ENCODE measurements at regions not wholly inside any gene's neighbourhood (a gene's known extent, or its start where the extent isn't known, plus 50 kb on each side); places are given as distances from the start of the nearest gene placed in this dataset.
"Not testable (repeated sequence)": the region's sequence is repeated elsewhere in the genome, so short reads cannot be mapped to it uniquely, and the experiment has no call there.

DNA sequence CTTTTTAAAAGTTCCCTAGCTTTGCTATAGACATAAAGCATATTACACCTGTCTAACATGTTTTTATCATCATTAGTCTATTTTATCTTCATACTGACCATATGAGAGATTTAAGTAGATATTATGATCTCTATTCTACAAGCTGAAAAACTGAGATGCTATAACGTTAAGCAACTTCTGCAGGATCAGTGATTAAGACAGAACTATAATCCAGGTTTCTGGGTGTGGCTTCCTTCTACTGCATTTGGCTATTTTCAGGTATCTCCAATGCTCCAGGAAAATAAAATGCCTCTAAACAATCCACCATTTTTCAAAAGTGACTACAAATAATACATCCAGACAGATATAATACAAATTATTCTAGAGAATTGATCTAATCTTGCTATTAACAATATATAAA, 53.4 kb downstream of the RGS2 start:
- Mint-ChIP-seq H3K9me3 (no peaks in the 10 kb centered on the region), H3K36me3 (ENCODE audit: low read depth) (no peaks in the 10 kb centered on the region), H3K4me3 (no peak overlapping the region), H3K27me3 (no peaks in the 10 kb centered on the region), H3K4me1 (peaks cover 3% of the 10 kb centered on the region), H3K27ac (no peak overlapping the region)
- no peak for DNase-seq
- intact Hi-C loops (cut with micrococcal nuclease), result no loop called here

DNA sequence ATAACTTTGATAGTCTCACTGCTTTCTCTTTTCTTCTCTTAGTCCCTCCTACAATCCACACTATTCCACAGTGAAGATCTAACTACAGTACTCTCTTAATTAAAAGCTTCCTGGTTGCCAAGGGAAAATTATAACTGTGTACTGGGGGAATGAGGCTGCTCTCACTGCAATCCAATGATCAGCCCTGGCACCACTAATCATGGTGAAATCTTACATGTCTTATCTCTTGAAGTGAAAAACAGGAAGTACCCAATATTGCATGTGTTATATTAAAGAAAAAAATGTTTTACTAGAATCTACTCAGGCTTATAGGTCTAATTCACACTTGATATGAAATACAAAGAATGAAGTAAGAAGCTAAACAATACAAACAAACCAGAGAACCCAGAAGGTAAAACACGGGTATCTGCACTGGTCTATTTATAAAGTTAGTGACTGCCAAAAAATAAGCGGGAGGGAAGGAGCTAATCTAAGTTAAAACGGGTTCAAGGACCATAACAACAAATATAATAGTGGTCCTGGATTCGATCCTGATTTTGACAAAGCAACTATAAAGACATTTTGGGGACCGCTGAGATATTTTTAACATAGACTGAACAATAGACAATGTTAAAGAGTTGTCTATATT, 57.5 kb downstream of the RGS2 start:
- no peak for DNase-seq
- Mint-ChIP-seq H3K27ac (no peak overlapping the region), H3K4me3 (no peak overlapping the region), H3K27me3 (no peaks in the 10 kb centered on the region), H3K9me3 (no peaks in the 10 kb centered on the region), H3K4me1 (no peaks in the 10 kb centered on the region), H3K36me3 (ENCODE audit: low read depth) (no peaks in the 10 kb centered on the region)
- intact Hi-C loops (cut with micrococcal nuclease), result no loop called here

DNA sequence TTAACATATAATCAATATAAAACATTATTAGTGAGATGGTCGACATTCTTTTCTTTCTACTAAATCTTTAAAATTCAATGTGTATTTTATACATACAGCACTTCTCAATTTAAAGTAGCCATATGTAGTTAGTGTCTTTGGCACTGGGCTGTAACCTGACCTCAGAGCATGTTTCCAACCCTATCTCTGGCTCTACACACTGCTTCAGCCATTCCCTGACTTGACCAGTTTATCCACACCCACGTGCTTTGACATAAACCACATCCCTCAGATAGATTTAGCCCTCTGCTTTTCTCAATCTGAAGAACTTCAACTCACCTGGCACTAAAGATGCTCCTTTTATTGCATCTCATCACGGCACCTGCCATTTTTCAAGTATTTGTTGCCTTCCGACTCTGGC, 58.3 kb downstream of the RGS2 start:
- DNase-seq, result no peak
- Mint-ChIP-seq H3K36me3 (ENCODE audit: low read depth) (no peaks in the 10 kb centered on the region), H3K27ac (no peak overlapping the region), H3K27me3 (peaks cover 7% of the 10 kb centered on the region), H3K4me3 (no peak overlapping the region), H3K4me1 (no peaks in the 10 kb centered on the region), H3K9me3 (peaks cover 4% of the 10 kb centered on the region)
- intact Hi-C loops (cut with micrococcal nuclease), result no loop called here

DNA sequence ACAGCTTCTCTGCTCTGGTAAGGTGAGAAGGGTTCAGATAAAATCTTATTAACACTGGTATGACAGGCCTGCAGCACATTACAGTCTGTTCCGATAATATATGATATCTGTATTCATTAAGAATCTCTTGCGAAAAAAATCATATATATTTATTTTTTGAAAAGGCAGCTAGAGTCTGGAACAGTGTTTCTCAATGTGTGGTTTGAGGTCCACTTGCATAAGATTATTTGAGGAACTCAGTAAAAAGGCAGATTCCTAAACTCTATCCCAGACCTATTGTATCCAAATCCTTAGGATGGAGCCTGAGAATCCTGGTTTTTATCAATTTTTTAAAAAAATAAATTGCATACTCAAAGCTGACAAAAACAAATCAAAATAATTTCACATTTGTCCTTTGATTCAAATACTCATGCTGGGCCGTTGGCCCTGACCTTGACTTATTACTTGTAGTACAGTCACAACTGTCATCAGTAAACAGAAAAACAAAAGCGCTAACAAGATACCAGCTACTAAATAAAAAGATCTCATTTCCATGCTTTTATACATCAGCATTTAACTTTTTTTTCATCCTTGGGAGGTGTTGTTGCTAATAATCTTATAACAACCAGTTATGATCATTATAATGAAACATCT, 60.6 kb downstream of the RGS2 start:
- no peak for DNase-seq
- no peak overlapping the region for H3K27ac Mint-ChIP-seq
- peaks cover 4% of the 10 kb centered on the region for H3K9me3 Mint-ChIP-seq
- no peak overlapping the region for H3K4me3 Mint-ChIP-seq
- peaks cover 10% of the 10 kb centered on the region for H3K27me3 Mint-ChIP-seq
- no peaks in the 10 kb centered on the region for H3K4me1 Mint-ChIP-seq
- intact Hi-C loops (cut with micrococcal nuclease), result no loop called here
- H3K36me3 Mint-ChIP-seq (ENCODE audit: low read depth), result no peaks in the 10 kb centered on the region

DNA sequence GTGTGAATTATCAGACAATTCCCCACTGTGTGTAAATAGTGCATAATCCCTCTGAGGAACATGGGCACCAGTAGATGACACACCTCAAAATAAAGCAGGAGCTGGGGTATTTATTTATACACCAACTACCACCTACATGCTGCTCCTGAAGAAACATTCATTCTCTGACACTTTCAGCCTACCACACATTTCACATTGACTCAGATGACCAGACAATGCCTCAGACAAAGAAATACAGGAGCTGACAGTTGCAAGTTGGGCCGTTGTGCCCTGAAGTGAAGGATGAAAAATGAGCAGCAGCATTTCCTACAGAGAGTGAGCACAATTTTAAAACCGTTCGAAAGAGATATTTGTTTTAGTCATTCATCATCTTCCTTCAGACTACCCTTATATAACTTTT, 63.2 kb downstream of the RGS2 start:
- intact Hi-C loops (cut with micrococcal nuclease), result no loop called here
- Mint-ChIP-seq H3K4me3 (no peak overlapping the region), H3K36me3 (ENCODE audit: low read depth) (no peaks in the 10 kb centered on the region), H3K4me1 (no peaks in the 10 kb centered on the region), H3K27ac (no peak overlapping the region), H3K9me3 (peaks cover 4% of the 10 kb centered on the region), H3K27me3 (peaks cover 14% of the 10 kb centered on the region)
- no peak for DNase-seq

DNA sequence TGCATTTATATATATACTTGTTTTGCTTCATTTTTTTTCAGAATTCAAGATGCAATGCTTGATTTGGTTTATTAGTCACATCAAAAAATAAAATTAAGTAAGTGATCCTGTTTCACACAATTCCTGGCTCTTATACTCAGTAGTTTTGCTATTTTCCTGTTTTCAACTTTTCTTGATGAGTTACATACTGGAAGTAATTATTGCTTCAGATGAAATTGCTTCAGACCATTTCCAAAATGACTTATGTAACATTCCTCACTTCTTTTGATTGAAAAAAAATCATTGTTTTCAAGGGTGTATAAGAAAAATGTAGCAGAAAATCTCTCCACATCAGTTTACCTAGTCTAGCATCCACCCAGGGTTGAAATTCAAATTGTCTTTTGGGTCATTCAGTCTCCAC, 65.0 kb downstream of the RGS2 start:
- no peak for DNase-seq
- Mint-ChIP-seq H3K4me3 (no peak overlapping the region), H3K27ac (no peak overlapping the region), H3K9me3 (peaks cover 4% of the 10 kb centered on the region), H3K4me1 (peaks cover 3% of the 10 kb centered on the region), H3K27me3 (peaks cover 14% of the 10 kb centered on the region), H3K36me3 (ENCODE audit: low read depth) (no peaks in the 10 kb centered on the region)
- intact Hi-C loops (cut with micrococcal nuclease), result no loop called here

DNA sequence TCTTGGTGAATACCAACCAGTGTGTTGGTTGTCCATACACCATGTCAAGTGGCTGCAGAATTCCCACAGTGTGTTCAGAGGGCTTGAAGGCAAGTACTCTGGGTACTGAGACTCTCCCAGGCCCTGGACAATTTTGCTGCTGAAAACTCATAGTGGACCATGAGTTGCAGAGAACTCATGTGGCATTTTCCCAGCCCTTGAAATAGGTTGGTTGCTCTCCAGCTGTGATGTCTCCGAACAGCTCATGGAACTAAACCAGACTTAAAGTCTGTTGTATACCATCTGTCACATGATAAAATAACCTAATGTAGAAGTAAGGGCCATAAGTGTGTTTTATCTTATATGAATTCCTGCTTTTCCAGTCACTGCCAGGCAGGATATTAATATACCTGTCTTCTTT, 67.8 kb downstream of the RGS2 start:
- Mint-ChIP-seq H3K9me3 (peaks cover 5% of the 10 kb centered on the region), H3K36me3 (ENCODE audit: low read depth) (no peaks in the 10 kb centered on the region), H3K27ac (no peak overlapping the region), H3K4me3 (no peak overlapping the region), H3K27me3 (peaks cover 15% of the 10 kb centered on the region), H3K4me1 (peaks cover 3% of the 10 kb centered on the region)
- intact Hi-C loops (cut with micrococcal nuclease), result no loop called here
- no peak for DNase-seq

DNA sequence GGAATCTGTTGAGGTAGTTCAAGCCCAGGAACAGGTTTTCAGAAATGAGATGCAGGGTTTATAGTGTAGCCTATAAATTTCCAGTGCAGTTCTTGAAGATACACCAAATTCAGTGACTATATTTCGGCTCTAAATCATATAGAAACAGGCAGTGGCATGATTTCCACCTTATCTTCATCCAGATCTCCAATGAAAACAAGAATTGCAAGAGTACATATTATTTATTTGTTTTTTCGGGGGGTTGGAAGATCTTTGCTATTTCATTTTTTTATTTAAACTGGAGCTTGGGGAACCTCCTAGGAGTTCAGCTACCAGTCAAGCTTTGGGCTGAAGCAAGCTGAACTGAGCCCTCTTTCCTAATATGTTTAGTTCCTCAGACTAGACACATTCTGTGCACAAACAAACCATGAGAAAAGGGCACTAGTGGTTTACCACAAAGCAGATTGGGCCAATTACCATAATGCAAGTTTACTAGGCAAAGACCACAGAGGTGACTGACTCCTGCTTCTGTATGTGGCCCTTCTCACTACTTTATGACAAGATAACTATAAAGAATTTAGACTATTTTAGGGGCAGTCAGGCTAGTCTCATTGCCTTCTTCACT, 68.5 kb downstream of the RGS2 start:
- Mint-ChIP-seq H3K9me3 (peaks cover 3% of the 10 kb centered on the region), H3K36me3 (ENCODE audit: low read depth) (no peaks in the 10 kb centered on the region), H3K27me3 (peaks cover 11% of the 10 kb centered on the region), H3K4me1 (peaks cover 3% of the 10 kb centered on the region), H3K4me3 (no peak overlapping the region), H3K27ac (no peak overlapping the region)
- no peak for DNase-seq
- intact Hi-C loops (cut with micrococcal nuclease), result no loop called here

DNA sequence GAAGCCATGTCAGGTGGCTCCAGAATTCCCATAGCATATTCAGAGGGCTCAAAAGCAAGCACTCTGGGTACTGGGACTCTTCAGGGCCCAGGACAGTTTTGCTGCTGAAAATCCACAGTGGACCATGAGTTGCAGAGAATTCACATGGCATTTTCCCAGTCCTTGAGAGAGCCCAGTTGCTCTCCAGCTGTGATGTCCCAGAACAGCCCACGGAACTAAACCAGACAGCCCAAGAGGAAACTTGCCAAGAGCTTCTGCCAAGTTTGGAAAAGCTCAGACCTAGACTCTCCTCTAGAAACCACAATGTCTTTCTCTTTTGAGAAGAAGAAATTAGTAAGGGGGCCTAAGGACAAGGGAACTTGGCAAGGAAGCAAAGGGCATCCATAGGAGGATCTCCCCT, 69.4 kb downstream of the RGS2 start:
- DNase-seq, result no peak
- peaks cover 3% of the 10 kb centered on the region for H3K9me3 Mint-ChIP-seq
- intact Hi-C loops (cut with micrococcal nuclease), result no loop called here

DNA sequence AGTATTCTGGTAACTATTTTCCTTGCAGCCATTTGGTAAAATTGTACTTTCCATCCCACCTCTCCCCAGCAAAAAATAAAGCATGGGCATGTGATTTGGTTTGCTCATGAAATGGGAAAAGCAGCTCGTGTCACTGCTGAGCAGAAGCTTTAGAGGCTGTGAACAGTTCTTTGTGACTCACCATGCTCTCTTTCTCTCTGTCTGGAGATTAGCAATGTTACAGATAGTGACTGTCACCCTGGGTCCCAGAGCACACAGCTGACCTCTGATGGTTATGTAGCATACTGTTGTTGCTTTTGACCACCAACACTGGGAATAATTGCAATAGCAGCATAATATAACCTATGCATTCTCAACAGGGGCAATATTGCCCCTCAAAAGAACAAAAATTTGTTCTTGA, 70.6 kb downstream of the RGS2 start:
- peaks cover 3% of the 10 kb centered on the region for H3K9me3 Mint-ChIP-seq
- no peak for DNase-seq
- no peaks in the 10 kb centered on the region for H3K36me3 Mint-ChIP-seq (ENCODE audit: low read depth)
- peaks cover 3% of the 10 kb centered on the region for H3K4me1 Mint-ChIP-seq
- H3K4me3 Mint-ChIP-seq, result no peak overlapping the region
- intact Hi-C loops (cut with micrococcal nuclease), result no loop called here
- peaks cover 8% of the 10 kb centered on the region for H3K27me3 Mint-ChIP-seq
- no peak overlapping the region for H3K27ac Mint-ChIP-seq

More for the DNA sequence above, 69.4 kb downstream of the RGS2 start:
- H3K27ac Mint-ChIP-seq, result no peak overlapping the region
- no peak overlapping the region for H3K4me3 Mint-ChIP-seq
- H3K27me3 Mint-ChIP-seq, result peaks cover 11% of the 10 kb centered on the region
- H3K36me3 Mint-ChIP-seq (ENCODE audit: low read depth), result no peaks in the 10 kb centered on the region
- peaks cover 3% of the 10 kb centered on the region for H3K4me1 Mint-ChIP-seq

DNA sequence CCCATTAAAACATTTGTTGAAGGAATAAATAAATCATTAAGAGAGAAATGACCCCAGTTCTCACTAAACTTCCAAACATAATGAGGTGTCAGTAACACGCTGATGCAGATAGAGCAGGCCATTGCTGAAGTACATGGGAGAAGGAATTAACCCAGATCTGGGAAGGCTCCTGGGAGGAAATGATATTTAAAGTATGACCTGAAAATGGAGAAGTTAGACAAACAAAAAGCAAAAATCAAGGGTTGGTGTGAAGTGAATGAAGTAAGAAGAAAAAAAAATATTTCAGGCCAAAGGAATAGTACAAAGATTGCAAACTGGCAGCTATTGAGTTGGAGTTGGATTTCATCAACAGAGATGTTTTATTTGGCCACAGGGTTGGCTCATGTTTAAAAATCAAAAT, 71.4 kb downstream of the RGS2 start:
- no peak for DNase-seq
- Mint-ChIP-seq H3K9me3 (peaks cover 3% of the 10 kb centered on the region), H3K27me3 (peaks cover 5% of the 10 kb centered on the region), H3K4me3 (no peak overlapping the region), H3K27ac (no peak overlapping the region), H3K4me1 (peaks cover 3% of the 10 kb centered on the region), H3K36me3 (ENCODE audit: low read depth) (no peaks in the 10 kb centered on the region)
- intact Hi-C loops (cut with micrococcal nuclease), result no loop called here

DNA sequence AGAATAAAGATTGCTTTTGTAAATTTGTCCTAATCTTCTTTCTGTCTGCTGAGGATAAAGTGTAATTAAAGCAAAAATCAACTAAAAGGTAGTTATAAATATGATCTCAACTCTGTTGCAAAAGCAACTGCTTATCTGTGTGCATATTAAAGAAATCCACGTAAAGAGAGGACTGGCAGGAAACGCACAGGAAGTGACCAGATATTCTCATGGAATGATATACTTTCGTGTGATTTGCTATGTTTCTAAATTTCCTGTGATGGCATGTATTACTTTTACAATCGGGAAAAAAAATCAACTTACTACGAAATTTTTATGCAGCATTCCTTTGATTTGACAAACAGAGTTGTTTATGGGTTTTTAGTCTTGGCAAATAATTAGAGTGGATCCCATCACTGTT, 75.4 kb downstream of the RGS2 start:
- DNase-seq, result no peak
- no peak overlapping the region for H3K4me3 Mint-ChIP-seq
- H3K27me3 Mint-ChIP-seq, result peaks cover 4% of the 10 kb centered on the region
- no peaks in the 10 kb centered on the region for H3K4me1 Mint-ChIP-seq
- no peak overlapping the region for H3K27ac Mint-ChIP-seq
- H3K36me3 Mint-ChIP-seq (ENCODE audit: low read depth), result no peaks in the 10 kb centered on the region
- peaks cover 6% of the 10 kb centered on the region for H3K9me3 Mint-ChIP-seq
- intact Hi-C loops (cut with micrococcal nuclease), result no loop called here

DNA sequence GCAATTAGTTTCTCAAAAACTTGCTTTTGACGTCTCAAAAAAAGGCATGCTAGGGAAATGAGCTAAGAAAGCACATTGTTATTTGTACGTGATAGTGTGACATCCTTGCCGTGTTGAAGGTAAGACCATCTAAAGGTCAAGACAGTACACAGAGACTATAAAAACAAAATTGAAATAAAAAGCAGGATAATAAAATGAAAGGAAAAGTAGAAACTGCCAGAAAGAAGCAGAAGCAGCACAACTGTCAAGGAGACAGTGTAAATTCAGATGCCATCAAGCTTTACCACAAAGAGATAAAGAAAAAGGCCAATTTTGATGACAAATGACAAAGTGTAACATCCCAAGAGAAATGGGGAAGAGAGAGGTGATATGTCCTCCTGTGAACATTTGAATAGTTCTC, 76.5 kb downstream of the RGS2 start:
- H3K27ac Mint-ChIP-seq; H3K9me3 Mint-ChIP-seq; H3K4me1 Mint-ChIP-seq; intact Hi-C loops (cut with micrococcal nuclease); DNase-seq; H3K4me3 Mint-ChIP-seq; H3K36me3 Mint-ChIP-seq (ENCODE audit: low read depth); H3K27me3 Mint-ChIP-seq: not testable (repeated sequence)

DNA sequence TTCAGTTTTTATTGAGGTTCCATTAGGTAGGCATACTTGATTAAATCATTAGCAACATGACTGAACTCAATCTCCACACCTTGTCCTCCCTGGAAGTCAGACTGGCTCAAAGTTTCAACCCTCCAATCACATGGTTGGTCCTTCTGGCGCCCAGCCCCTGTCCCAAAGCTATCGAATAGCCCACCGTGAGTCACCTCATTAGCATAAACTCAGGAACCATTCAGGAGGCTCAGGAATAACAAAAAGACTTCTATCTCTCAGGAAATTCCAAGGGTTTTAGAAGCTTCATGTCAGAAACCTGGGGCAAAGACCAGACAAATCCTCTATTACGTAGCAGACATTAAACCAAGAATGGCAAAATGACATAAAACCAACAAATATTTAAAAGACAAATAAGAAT, 78.6 kb downstream of the RGS2 start:
- H3K4me3 Mint-ChIP-seq, result no peak overlapping the region
- H3K36me3 Mint-ChIP-seq (ENCODE audit: low read depth), result no peaks in the 10 kb centered on the region
- DNase-seq, result no peak
- intact Hi-C loops (cut with micrococcal nuclease), result no loop called here
- no peaks in the 10 kb centered on the region for H3K4me1 Mint-ChIP-seq
- peaks cover 3% of the 10 kb centered on the region for H3K9me3 Mint-ChIP-seq
- H3K27ac Mint-ChIP-seq, result no peak overlapping the region
- no peaks in the 10 kb centered on the region for H3K27me3 Mint-ChIP-seq

DNA sequence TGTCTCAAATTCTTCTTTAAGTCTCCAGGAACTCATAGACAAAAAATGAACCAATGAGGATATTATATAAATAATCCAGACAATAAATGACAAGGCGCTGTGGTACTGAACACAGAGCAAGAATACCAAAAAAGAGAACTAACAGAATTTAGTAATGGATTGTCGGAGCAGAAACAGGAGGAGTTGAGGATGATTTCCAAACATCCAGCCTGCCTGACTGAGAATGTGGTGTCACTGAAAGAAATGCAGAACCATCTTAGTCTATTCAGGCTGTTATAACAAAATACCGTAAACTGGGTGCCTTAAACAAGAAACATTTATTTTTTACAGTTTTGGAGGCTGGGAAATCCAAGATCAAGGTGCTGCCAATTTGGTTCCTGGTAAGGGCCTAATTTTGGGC, 79.7 kb downstream of the RGS2 start:
- Mint-ChIP-seq H3K27ac (no peak overlapping the region), H3K27me3 (no peaks in the 10 kb centered on the region), H3K4me1 (no peaks in the 10 kb centered on the region), H3K4me3 (no peak overlapping the region), H3K36me3 (ENCODE audit: low read depth) (no peaks in the 10 kb centered on the region), H3K9me3 (peaks cover 3% of the 10 kb centered on the region)
- no peak for DNase-seq
- intact Hi-C loops (cut with micrococcal nuclease), result no loop called here
